GM12874 (cell line): ENCODE measurements at regions not wholly inside any gene's neighbourhood (a gene's known extent, or its start where the extent isn't known, plus 50 kb on each side); places are given as distances from the start of the nearest gene placed in this dataset.

Experiments used
- TF ChIP-seq, protein P1 (sequence below): IDR thresholded peaks from 2 replicates; pipeline ENCODE4 v1.5.1; 2011; ENCODE audit warnings: low read depth, mild to moderate bottlenecking, control low read depth, low read length, moderate library complexity; ENCODE audit not compliant: insufficient read depth

DNA sequence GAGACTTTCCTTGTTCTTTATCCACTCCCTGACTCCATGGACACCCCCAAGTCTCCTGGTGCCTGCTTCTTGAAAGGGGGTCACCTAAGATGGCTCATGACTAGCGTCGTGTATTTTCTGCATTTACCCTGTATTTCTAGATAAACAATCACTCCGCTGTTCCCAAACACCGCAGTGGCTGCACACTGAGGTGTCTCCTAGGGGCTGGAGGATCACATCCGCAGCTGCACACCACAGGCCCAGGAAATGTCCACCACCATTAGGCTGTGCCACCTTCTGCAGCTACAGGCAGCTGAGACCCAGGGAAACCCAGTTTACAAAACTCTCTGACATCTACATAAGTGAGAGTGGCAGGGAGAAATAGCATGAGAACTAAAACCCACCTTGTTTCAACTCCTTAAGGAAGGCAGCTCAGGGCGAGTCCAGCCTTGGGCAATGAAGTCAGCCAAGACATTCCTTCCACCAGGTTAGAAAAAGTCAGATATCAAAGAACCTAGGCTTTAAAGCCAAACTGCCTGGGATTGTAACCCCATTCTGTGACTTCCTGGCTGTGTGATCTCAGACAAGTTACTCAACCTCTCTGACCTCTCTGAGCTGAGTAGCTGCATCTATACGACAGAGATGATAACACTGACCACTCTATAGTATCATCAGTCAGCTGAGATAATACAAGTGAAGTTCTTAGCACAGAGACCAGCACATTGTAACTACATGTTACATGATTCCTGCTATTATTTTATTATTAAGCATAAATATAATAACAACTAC lies 102.2 kb downstream of the SNX5 start:
- TF ChIP-seq, protein P1, sequence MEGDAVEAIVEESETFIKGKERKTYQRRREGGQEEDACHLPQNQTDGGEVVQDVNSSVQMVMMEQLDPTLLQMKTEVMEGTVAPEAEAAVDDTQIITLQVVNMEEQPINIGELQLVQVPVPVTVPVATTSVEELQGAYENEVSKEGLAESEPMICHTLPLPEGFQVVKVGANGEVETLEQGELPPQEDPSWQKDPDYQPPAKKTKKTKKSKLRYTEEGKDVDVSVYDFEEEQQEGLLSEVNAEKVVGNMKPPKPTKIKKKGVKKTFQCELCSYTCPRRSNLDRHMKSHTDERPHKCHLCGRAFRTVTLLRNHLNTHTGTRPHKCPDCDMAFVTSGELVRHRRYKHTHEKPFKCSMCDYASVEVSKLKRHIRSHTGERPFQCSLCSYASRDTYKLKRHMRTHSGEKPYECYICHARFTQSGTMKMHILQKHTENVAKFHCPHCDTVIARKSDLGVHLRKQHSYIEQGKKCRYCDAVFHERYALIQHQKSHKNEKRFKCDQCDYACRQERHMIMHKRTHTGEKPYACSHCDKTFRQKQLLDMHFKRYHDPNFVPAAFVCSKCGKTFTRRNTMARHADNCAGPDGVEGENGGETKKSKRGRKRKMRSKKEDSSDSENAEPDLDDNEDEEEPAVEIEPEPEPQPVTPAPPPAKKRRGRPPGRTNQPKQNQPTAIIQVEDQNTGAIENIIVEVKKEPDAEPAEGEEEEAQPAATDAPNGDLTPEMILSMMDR: no peak

DNA sequence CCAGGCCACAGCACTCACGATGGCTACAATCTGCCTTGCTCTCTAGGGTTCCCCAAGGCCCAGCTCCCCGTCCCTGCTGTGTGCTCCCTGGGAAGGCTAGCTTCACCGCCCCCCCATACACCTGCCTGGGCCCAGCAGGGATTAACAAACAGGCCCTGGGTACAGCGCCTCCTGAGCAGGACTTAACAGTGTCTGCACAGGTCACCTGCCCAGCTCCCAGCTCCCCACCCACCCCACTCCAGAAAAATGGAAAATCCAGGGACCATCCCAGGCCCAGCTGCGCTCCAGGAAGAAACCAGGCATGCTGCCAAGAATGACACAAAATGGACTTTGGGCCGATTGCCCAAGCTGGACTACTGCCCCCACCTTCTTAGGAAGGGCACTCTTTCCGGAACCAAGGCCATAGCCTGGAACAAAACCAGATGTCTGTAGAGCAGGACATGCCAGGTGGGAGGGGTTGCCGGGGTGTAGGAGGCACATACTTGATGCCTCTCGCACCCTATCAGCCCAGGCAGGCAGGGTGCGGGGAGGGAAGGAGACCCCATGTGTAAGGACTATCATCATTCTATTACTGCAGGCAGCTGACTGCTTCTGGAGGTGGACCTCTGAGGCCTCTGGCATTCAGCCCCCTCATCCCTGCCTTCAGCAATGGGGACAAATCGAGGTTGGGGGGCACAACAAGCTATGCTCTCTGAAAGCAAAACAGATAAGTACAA lies 104.9 kb downstream of the SNX5 start:
- TF ChIP-seq, protein P1: no peak

DNA sequence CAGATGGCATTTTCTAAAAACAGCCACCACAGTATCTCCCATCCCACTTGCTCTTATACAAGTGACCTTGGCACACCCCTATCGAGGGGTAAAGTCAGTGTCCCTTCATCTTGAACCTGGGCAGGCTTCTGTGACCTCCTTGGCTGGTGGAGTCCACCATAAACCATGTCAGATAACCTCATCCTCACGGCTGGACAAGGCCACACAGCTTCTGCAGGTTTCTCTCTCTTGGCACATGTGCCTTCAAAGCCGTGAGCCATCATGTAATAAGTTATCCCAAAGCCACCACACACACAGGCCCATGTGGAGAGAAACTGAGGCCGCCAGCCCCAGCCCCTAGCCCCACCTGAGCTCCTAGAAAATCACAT lies 105.4 kb downstream of the SNX5 start:
- TF ChIP-seq, protein P1: no peak

DNA sequence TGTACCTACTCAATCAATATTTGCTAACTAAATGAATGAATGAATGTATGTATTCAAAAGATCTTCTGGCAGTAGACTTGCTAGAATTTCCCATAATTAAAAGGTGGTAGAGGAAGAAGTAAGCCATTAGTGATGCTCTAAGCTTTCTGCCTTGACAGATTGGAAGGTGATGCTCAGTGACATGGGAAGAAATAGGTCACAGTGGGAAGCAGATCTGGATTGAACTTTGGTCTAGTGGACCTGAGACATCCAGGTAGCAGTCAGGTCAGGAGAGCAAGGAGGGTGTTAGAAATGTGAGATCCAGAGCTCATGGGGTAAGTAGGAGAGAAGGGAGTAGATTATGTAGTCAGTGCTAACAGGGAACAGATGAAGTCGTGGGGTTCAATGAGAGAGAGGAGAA lies 106.4 kb downstream of the SNX5 start:
- TF ChIP-seq, protein P1: no peak

DNA sequence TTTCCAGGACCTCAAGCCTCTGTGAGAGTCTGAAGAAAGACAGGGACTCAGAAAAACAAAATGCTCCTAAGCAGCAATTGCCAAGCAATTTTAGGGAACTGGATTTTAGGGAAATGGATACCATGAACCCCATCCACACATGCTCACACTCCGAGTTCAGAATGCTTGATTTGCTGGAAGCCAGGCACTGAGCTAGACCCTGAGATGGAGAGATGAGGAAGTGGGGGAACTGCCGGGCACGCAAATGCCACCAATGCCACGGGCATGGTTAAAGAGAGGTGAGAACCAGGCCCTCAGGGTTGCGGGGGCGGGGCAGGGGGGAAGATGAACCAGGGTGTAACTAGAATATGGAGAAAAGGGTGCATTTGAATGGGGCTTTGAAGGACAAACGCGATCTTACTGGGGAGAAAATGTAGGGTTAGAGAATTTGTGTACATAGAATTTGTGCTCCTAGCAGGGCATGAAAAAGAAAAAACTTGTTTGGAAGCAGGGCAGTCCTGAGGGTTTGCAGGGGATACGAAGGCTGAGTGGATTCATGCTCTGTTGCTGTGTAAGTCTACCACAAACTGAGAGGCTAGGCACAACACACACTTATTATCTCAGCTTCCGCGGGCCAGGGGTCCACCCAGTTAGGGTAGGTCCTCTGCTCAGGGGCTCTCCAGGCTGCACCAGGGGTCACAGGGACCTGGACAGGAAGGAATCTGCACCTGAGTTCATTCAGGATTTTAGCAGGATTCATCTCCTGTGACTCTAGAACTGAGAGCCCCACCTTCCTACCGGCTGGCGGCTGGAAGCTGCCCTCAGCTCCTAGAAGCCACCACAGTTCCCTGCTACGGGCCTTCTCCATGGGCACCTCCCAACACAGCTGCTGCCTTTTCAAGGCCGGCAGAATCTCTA lies 108.0 kb downstream of the SNX5 start:
- TF ChIP-seq, protein P1: no peak

DNA sequence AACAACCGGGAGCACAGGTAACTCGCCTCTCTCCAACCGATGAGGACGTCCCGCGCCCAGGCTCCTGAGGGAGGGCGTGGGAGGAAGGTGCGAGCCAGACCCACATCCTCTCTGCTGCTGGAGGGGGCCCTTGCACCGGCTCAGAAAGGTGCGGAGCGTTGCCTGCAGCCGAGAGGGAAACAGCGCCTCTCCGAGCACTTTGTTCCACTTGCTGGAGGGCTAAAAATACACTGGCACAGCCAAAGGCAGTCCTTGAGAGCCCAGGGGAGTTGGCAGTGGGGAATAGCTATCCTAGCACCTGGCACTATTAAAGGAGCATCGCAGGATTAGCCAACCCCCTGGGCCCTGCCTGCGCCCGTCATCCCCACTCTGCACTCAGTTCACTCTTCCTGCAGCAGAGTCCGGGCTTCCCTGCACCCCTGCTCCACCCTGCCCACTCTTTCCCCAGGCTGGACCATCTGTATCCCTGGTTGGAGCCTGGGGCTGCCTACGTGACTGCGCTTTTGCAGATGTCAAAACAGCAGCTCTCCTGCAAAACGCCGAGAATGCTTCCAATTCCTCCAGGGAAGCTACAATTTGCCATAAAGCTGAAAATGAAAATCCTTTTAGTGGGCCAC lies 108.9 kb downstream of the SNX5 start:
- TF ChIP-seq, protein P1: no peak
